ENCODE measurements at regions not wholly inside any gene's neighbourhood (a gene's known extent, or its start where the extent isn't known, plus 50 kb on each side); places are given as distances from the start of the nearest gene placed in this dataset.

DNA sequence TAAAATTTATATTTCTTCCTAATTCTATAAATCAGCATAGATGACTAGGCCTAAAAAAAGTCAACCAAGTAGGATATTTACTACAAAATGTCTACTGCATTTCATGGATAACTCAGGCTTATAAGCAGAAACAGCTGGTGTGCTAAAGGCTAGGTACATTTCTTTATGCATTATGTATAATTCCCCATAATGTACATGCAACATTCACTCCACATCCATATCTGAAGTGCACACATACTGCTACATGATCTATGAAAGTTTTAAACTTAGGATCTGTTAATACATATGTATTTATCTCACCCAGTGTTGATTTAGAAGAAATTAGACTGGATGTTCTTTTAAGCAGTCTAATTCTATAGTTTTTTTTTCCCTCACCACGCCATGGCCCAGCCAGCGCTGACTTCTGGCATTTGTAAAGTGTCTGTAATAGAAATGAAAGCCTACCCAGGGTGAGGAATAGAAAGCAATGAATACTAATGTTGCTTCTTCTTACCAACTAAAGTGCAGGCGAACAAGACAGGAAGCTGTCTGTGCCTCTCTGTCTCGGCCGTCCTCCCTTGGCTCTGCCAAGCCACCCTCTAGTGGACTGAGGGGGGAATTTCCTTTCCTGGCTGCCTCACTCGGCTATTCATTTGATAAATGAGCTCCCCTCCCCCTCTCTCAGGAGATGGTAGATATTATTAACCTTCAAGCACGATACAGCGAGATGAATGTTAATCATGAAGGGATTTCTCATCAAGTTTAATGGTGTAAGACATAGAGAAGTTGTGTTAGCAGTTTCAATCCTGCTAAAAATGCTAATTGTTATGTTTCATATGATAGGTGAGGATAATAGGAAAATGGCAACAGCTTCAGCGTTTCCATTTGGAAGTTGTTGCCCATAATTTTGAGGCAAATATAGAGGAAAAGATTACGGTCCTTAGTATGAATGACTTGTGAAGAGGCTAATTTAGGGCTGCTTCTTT is 384.5 kb downstream of the MTX2 start:
- TF ChIP-seq CTCF (IDR thresholded peaks at IDR 0.05; ENCODE audit: insufficient read depth, low read length, poor library complexity, severe bottlenecking) = peak; percentile 88
- Histone ChIP-seq H3K4me3 (ENCODE audit: low read depth, low read length) (no peak overlapping the region), H3K27me3 (ENCODE audit: control insufficient read depth, insufficient read depth, low read length) (no peaks in the 10 kb centered on the region), H3K36me3 (ENCODE audit: control insufficient read depth, insufficient read depth, low read length) (no peaks in the 10 kb centered on the region)
- peak; percentile 55 for DNase-seq (ENCODE audit: low read depth)

DNA sequence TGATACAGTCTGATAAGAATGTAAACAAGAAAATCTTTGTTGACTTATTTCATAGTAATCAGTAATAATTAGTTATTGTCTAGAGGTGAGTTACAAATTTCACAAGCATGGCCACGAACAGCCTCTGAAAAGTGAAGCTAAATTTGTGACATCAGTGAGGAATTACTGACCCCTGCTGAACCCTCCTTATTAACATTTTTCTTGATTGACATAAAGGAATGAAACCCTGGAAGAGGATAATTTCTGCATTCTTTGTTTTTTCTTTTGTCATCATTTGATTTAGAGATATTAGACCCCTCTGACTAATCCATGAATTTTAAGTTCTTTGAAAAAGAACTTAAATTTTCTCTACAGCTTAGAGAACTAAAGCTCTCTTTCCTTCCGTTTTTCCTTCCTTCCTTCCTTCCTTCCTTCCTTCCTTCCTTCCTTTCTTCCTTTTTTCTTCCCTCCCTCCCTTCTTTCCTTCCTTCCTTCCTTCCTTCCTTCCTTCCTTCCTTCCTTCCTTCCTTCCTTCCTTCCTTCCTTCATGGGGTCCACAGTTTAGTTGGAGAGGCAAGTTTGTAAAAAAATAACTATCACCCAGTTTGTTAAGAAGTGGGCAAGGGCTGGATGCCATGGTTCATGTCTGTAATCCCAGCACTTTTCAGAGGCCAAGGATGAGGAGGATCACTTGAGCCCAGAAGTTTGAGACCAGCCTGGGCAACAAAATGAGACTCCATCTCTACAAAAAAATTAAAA is 387.0 kb downstream of the MTX2 start:
- TF ChIP-seq CTCF (IDR thresholded peaks at IDR 0.05; ENCODE audit: insufficient read depth, low read length, poor library complexity, severe bottlenecking) = no peak
- no peaks in the 10 kb centered on the region for H3K36me3 ChIP-seq (ENCODE audit: control insufficient read depth, insufficient read depth, low read length)
- H3K27me3 ChIP-seq (ENCODE audit: control insufficient read depth, insufficient read depth, low read length) = no peaks in the 10 kb centered on the region
- no peak overlapping the region for H3K4me3 ChIP-seq (ENCODE audit: low read depth, low read length)
- DNase-seq (ENCODE audit: low read depth) = no peak

- Histone ChIP-seq H3K36me3 (ENCODE audit: control insufficient read depth, insufficient read depth, low read length) (no peaks in the 10 kb centered on the region), H3K27me3 (ENCODE audit: control insufficient read depth, insufficient read depth, low read length) (no peaks in the 10 kb centered on the region), H3K4me3 (ENCODE audit: low read depth, low read length) (no peak overlapping the region)
- no peak for DNase-seq (ENCODE audit: low read depth)
- TF ChIP-seq CTCF (IDR thresholded peaks at IDR 0.05; ENCODE audit: insufficient read depth, low read length, poor library complexity, severe bottlenecking) = no peak
These were observed 387.5 kb downstream of the MTX2 start for GRCh38 chr2:176656776-176657140.

- TF ChIP-seq CTCF (IDR thresholded peaks at IDR 0.05; ENCODE audit: insufficient read depth, low read length, poor library complexity, severe bottlenecking) = no peak
- Histone ChIP-seq H3K36me3 (ENCODE audit: control insufficient read depth, insufficient read depth, low read length) (no peaks in the 10 kb centered on the region), H3K27me3 (ENCODE audit: control insufficient read depth, insufficient read depth, low read length) (no peaks in the 10 kb centered on the region), H3K4me3 (ENCODE audit: low read depth, low read length) (no peak overlapping the region)
- no peak for DNase-seq (ENCODE audit: low read depth)
These were observed 388.2 kb downstream of the MTX2 start for GRCh38 chr2:176657393-176657792.

GRCh38 chr2:176658708-176659107 is 389.5 kb downstream of the MTX2 start:
- no peaks in the 10 kb centered on the region for H3K36me3 ChIP-seq (ENCODE audit: control insufficient read depth, insufficient read depth, low read length)
- TF ChIP-seq CTCF (IDR thresholded peaks at IDR 0.05; ENCODE audit: insufficient read depth, low read length, poor library complexity, severe bottlenecking) = no peak
- H3K4me3 ChIP-seq (ENCODE audit: low read depth, low read length) = no peak overlapping the region
- no peaks in the 10 kb centered on the region for H3K27me3 ChIP-seq (ENCODE audit: control insufficient read depth, insufficient read depth, low read length)
- DNase-seq (ENCODE audit: low read depth) = no peak
